GM18867 (cell line): ENCODE measurements at regions not wholly inside any gene's neighbourhood (a gene's known extent, or its start where the extent isn't known, plus 50 kb on each side); places are given as distances from the start of the nearest gene placed in this dataset.
A peak's percentile ranks its signal among the peaks of the same experiment; 100 is the strongest.

ENCODE experiments used
- ATAC-seq: cut with Tn5 transposase; IDR thresholded peaks from one replicate; pipeline ENCODE4 v1.9.1; 2021; ENCODE audit warnings: mild to moderate bottlenecking, moderate library complexity; ENCODE audit not compliant: unreplicated experiment

- no peak for ATAC-seq
These were observed 69.4 kb upstream of the PFN2 start for GRCh38 chr3:150040097-150040496.

- ATAC-seq = no peak
These were observed 68.1 kb upstream of the PFN2 start for GRCh38 chr3:150038830-150039229.

GRCh38 chr3:150036780-150037179 is 66.1 kb upstream of the PFN2 start:
- ATAC-seq = no peak

DNA sequence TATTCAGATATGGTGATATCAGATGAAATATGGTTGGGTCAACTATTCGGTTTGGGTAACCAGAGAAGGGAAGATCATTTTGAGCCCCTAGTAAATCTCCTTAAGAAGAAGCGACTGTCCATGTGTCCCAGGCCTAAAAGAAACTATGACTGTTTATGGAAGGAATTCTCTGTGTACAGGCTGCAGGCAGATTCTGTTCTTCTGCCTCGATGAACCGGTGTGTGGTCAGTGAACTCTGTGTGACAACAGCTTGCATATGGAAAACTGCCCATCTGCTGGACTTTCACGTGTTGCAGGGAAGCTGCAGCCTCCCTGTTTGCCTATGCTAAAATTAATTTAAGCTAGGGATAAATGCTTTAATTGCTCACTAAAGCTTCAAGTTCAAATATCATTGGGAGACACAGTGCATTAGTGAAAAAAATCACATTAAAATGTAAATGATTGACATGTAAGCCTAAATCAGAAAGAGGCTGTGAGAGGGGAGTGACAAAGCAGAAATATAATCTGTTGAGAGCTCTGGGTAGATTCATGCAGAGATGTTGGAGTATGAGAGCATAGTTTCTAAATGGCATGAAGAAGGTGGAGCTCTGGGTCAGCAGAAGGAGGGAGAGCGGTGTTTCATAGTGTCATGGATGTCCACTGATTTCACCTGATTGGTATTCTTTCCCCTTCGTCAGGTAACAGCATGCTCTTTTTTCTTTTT is 65.4 kb upstream of the PFN2 start:
- ATAC-seq = no peak

DNA sequence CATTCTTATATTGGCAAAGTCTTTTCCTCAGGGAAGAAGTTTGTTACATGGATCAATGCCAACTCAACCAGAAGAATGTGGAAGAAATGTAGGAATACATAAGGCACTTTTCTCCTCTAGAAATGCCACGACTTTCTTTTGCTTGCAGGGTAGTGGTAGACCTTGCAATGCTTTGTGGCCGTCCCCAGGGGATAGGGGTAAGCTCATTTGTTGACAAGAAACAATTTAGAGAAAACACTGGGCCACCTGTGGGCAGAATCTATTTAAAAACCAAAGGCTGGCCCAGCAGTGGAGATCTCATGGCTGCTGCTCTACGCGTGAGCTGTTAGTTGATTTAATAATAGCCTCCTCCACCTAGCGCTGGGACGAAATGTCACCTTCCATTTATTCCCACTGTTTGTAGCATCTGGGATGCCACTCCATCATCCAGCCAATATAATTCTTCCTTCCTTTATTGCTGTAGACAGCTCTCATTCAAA is 64.6 kb upstream of the PFN2 start:
- no peak for ATAC-seq

GRCh38 chr3:150033721-150034120 is 63.0 kb upstream of the PFN2 start:
- no peak for ATAC-seq

GRCh38 chr3:150030841-150031240 is 60.1 kb upstream of the PFN2 start:
- no peak for ATAC-seq

DNA sequence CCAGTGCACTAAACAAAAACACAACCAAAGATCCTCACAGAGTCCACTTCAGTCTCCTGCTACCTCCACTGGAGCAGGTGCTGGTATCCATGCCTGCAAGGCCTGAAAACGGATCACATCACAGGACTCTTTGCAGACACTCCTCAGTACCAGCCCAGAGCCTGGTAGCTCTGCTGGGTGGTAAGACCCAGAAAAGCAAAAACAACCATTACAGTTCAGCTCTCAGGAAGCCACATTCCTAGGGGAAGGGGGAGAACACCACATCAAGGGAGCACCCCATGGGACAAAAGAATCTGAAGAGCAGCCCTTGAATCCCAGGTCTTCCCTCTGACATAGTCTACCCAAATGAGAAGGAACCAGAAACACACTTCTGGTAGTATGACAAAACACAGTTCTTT is 52.5 kb upstream of the PFN2 start:
- no peak for ATAC-seq

- peak; percentile 71 for ATAC-seq
These were observed 51.9 kb upstream of the PFN2 start for GRCh38 chr3:150022381-150023238.

DNA sequence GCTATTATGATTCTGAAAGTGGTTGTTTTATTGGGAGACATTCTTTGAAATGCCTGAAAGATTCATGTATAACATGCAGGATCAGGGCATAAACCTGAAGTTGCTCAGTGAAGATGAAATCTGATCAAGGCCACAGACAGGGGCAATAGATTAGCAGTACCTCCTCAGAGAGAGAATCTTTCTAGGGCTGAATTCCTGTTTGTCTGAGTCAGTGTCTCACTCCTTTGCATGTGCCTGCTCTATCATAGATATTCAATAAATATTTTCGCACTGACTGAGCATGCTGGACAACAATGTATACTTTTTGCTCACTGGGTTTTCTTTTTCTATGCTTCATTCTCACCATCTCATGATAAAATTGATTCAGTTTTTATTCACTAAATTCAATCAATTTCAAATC is 49.8 kb upstream of the PFN2 start:
- ATAC-seq = no peak
